ENCODE measurements at regions not wholly inside any gene's neighbourhood (a gene's known extent, or its start where the extent isn't known, plus 50 kb on each side); places are given as distances from the start of the nearest gene placed in this dataset.

- TF ChIP-seq, protein P1, sequence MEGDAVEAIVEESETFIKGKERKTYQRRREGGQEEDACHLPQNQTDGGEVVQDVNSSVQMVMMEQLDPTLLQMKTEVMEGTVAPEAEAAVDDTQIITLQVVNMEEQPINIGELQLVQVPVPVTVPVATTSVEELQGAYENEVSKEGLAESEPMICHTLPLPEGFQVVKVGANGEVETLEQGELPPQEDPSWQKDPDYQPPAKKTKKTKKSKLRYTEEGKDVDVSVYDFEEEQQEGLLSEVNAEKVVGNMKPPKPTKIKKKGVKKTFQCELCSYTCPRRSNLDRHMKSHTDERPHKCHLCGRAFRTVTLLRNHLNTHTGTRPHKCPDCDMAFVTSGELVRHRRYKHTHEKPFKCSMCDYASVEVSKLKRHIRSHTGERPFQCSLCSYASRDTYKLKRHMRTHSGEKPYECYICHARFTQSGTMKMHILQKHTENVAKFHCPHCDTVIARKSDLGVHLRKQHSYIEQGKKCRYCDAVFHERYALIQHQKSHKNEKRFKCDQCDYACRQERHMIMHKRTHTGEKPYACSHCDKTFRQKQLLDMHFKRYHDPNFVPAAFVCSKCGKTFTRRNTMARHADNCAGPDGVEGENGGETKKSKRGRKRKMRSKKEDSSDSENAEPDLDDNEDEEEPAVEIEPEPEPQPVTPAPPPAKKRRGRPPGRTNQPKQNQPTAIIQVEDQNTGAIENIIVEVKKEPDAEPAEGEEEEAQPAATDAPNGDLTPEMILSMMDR (IDR thresholded peaks at IDR 0.05; ENCODE audit: control insufficient read depth, extremely low read depth, insufficient read depth): no peak
- H3K4me3 ChIP-seq (ENCODE audit: low read depth, low read length): no peak overlapping the region
- no peak for DNase-seq (ENCODE audit: low read depth)
These were observed 198.7 kb downstream of the MYCN start for GRCh38 chr2:16138811-16139662.

DNA sequence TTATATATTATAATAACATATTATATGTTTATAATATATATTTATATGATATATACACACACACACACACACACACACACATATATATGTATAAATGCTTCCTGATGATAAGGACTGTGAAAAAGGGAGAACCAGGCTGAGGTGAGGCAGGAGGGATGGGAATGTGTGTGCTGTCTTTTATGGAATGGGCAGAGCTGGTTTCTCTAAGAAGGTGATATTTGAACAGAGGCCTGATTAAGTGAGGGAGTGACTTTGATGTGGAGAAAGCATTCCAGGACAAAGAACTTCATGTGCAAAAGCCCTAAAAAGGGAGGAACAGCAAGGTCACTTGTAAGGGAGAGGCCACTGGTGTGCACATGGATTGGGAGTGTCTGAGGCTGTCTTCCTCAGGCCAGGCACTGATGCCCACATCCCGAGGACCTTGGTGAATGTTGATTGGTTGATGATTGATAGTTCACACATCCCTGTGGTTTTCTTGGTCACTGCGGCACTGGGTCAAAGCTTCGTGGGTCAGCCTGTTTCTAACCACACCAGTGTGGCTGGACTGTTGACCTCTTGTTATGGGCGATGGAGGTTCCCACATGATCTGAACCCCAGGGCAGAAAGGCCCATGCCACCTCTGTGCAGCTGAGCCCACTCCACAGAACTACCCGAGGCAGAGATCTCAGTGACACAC is 196.9 kb downstream of the MYCN start:
- TF ChIP-seq, protein P1 (IDR thresholded peaks at IDR 0.05; ENCODE audit: control insufficient read depth, extremely low read depth, insufficient read depth): no peak
- no peak overlapping the region for H3K4me3 ChIP-seq (ENCODE audit: low read depth, low read length)
- DNase-seq (ENCODE audit: low read depth): no peak

DNA sequence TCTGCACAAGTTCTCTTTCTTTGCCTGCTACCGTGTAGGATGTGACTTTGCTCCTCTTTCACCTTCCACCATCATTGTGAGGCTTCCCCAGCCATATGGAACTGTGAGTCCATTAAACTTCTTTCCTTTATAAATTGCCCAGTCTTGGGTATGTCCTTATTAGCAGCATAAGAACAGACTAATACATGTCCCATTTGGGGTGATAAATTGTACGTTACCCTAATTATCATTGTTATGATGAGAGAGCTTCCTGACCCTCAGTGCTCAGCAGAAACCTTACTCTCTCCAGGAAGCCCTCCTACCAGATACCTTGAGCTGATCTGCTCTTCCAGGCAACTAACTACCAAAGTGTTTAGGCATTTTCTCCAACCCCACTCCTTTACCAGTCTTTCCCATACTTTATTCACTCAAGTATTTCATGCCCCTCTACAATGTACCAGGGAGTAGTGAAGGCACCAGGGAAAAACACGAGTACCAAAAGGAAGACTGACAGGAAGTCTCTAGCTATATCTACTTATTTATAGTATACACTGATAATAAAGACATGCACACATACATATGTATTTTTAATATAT is 196.2 kb downstream of the MYCN start:
- DNase-seq (ENCODE audit: low read depth): no peak
- no peak overlapping the region for H3K4me3 ChIP-seq (ENCODE audit: low read depth, low read length)
- TF ChIP-seq, protein P1 (IDR thresholded peaks at IDR 0.05; ENCODE audit: control insufficient read depth, extremely low read depth, insufficient read depth): no peak

GRCh38 chr2:16135913-16136310 is 195.6 kb downstream of the MYCN start:
- TF ChIP-seq, protein P1 (IDR thresholded peaks at IDR 0.05; ENCODE audit: control insufficient read depth, extremely low read depth, insufficient read depth): no peak
- no peak for DNase-seq (ENCODE audit: low read depth)
- H3K4me3 ChIP-seq (ENCODE audit: low read depth, low read length): no peak overlapping the region

GRCh38 chr2:16135196-16135912 is 195.0 kb downstream of the MYCN start:
- no peak overlapping the region for H3K4me3 ChIP-seq (ENCODE audit: low read depth, low read length)
- DNase-seq (ENCODE audit: low read depth): no peak
- TF ChIP-seq, protein P1 (IDR thresholded peaks at IDR 0.05; ENCODE audit: control insufficient read depth, extremely low read depth, insufficient read depth): no peak

DNA sequence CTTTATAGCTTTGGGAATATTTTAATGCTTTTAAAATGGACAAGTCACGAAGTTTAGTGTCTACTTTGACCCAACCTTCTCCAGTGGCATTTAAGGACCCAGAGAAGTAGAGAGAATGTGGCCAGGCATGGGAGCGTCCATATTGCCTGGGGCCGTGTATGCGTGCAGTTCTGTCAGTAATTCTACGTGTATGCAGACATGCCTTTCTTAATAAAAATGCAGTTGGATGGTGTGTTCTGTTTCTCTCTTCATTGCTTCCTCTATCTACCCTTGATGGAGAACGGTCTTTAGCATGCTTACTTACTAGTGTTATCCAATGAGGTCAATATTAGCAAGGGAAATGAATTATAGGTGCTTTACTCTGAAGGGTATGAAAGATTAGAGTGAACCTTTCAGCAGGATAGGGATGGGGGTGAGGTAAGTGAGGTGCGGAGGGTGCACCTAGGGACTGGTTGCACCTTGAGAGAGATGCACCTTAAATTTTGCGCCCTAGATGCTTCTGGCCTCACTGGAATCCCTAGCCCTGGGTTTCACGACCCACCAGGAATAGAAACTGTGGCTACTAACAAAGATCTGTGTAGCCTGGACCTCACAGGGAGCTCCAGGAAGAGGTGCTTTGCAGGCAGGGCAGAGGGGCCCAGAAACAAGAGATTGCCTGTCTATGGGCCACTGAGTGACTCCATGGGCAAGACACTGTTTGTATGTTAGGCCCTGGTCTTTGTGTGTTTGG is 194.3 kb downstream of the MYCN start:
- H3K4me3 ChIP-seq (ENCODE audit: low read depth, low read length): no peak overlapping the region
- TF ChIP-seq, protein P1 (IDR thresholded peaks at IDR 0.05; ENCODE audit: control insufficient read depth, extremely low read depth, insufficient read depth): no peak
- no peak for DNase-seq (ENCODE audit: low read depth)

Data from LNCaP clone FGC (cell line).